Brain microvascular endothelial cell (primary cell): ENCODE measurements at regions not wholly inside any gene's neighbourhood (a gene's known extent, or its start where the extent isn't known, plus 50 kb on each side); places are given as distances from the start of the nearest gene placed in this dataset.

Experiments used
- DNase-seq: peaks from one replicate; pipeline ENCODE4 v3.0.0-alpha.2; 2020
- H3K27ac ChIP-seq: fragments of 250-450 bp; sonication (Bioruptor Pico); 2 replicates; pipeline ENCODE4 v1.5.1; 2020; ENCODE audit warnings: mild to moderate bottlenecking, moderate library complexity
- H3K27me3 ChIP-seq: fragments of 250-450 bp; sonication (Bioruptor Pico); replicated peaks from 2 replicates; pipeline ENCODE4 v1.5.1; 2020; ENCODE audit warnings: mild to moderate bottlenecking
- H3K36me3 ChIP-seq: fragments of 250-450 bp; sonication (Bioruptor Pico); replicated peaks from 2 replicates; pipeline ENCODE4 v1.5.1; 2020; ENCODE audit warnings: mild to moderate bottlenecking
- H3K4me3 ChIP-seq: 2 replicates; pipeline ENCODE4 v1.5.1; 2011; ENCODE audit warnings: low read depth, mild to moderate bottlenecking, control low read depth, low read length, moderate library complexity
- in situ Hi-C: cut with HindIII; loops from 2 replicates; pipeline ENCODE4 v1.10.0; 2017; ENCODE audit warnings: low sequenced_read_pairs, low pct_ligation_motif_present
- TF ChIP-seq, protein P1 (sequence below): IDR thresholded peaks from 2 replicates; pipeline ENCODE4 v1.5.1; 2011; ENCODE audit warnings: low read depth, mild to moderate bottlenecking, moderate library complexity, low read length, control low read depth, inconsistent platforms; ENCODE audit errors: missing control alignments

DNA sequence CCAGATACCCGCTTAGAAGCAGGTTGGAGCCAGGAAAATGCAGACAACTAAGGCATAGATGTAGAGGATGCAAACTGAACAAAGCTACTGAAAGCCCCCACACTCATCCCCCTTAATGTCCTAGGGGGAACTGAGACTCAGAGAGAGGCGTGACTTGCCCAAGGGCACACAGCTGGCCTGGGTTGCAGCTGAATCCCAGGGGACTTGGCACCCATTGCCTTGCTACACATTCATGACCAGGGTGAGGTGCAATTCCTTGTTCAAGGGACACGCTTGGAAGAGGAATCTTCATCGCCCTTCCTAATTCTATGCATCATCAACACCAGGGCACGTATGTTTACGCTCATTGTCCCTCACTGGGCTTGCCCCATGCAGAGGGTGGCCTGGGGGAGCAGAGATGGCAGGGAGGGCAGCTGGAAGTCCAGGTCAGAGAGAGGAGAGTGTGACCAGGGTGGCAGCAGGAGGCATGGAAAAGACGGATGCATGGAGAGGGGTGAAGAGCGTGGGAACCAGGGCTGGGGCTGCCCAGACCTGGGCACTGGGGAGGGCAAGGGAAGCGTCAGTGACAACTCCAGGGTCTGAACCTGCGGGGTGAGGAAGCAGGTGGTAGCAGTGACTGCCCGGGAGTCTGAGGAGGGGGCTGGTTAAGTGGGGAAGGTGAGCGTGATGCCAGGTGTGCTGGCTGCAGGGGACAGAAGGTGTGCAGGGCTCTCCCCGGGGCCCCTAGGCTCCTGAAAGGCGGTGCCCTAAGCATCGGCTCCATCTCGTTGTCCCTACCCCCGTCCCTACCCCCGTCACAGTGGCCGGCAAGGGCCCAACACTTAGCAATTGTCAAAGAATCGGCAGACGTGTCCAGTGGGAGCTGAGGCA is 267.1 kb upstream of the TNRC6C start:
- Histone ChIP-seq H3K36me3 (no peaks in the 10 kb centered on the region), H3K27ac (no peak overlapping the region), H3K27me3 (peaks cover 36% of the 10 kb centered on the region), H3K4me3 (no peak overlapping the region)
- no peak for DNase-seq
- in situ Hi-C loops: no loop called here
- TF ChIP-seq, protein P1, sequence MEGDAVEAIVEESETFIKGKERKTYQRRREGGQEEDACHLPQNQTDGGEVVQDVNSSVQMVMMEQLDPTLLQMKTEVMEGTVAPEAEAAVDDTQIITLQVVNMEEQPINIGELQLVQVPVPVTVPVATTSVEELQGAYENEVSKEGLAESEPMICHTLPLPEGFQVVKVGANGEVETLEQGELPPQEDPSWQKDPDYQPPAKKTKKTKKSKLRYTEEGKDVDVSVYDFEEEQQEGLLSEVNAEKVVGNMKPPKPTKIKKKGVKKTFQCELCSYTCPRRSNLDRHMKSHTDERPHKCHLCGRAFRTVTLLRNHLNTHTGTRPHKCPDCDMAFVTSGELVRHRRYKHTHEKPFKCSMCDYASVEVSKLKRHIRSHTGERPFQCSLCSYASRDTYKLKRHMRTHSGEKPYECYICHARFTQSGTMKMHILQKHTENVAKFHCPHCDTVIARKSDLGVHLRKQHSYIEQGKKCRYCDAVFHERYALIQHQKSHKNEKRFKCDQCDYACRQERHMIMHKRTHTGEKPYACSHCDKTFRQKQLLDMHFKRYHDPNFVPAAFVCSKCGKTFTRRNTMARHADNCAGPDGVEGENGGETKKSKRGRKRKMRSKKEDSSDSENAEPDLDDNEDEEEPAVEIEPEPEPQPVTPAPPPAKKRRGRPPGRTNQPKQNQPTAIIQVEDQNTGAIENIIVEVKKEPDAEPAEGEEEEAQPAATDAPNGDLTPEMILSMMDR: no peak

DNA sequence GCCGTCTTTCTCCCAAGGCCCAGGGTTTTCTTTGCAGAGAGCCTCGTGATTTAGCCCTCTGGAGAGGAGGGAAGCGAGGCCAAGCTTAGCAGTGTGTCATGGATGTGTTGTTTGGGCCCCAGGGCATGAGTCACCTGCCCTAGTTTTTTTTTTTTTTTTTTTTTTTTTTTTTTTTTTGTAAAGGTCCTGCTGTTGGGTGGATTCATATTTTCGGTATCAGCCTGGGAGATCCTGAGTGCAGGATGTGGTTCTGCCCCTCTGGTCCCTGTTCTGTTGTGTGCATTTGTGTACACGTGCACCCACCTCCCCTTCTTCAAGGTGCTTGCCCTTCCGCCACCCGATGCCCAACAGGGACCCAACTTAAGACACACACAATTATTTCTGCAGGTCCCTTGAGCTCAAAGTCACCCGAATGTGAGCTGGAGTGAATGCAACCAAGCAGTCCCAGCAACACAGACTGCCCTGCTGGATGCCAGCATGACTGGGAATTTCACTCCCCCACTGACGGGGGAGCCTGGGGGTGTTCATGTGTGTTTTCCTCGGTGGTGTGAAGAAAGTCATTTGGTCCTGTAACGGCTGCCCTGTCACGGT is 265.8 kb upstream of the TNRC6C start:
- no peaks in the 10 kb centered on the region for H3K36me3 ChIP-seq
- H3K27ac ChIP-seq: no peak overlapping the region
- in situ Hi-C loops: no loop called here
- TF ChIP-seq, protein P1: no peak
- peaks cover 41% of the 10 kb centered on the region for H3K27me3 ChIP-seq
- no peak overlapping the region for H3K4me3 ChIP-seq
- DNase-seq: no peak

DNA sequence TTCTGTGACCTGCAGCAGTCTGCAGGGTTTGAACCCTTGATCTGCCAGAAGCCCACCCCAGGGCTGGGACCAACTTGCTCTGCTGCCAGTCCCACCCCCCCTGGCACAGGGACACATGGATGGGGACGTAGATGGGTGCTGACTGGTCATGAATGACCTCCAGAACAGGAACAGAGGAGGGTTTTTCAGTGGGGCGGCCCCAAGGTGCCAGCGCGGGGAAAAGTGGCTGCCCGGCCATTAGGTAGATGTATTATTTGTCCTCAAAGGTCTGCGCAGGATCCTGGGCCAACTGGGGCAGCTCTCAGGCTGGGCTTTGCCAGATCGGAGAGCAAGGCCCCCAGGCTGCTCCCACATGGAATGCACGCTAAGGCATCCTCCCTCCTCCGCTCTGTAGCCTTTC is 265.2 kb upstream of the TNRC6C start:
- H3K27me3 ChIP-seq: peaks cover 44% of the 10 kb centered on the region
- TF ChIP-seq, protein P1: no peak
- in situ Hi-C loops: no loop called here

DNA sequence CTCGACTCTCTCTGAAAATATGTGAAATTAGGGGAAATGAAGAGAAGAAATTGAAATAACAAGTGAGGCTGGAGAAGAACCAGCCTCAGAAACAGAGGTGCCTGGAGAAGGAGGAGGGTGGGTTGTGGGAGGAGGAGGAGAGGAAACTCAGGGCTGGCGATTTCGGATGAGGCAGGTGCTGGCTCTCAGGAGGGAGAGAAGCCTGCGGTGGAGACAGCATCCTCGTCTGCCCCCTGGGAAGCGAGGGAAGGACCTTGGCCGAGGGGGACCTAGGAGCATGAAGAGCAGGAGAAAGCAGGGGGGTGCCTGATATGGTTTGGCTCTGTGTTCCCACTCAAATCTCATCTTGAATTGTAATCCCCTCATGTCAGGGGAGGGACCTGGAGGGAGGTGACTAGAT is 264.7 kb upstream of the TNRC6C start:
- Histone ChIP-seq H3K36me3 (no peaks in the 10 kb centered on the region), H3K4me3 (no peak overlapping the region), H3K27ac (no peak overlapping the region), H3K27me3 (peaks cover 44% of the 10 kb centered on the region)
- TF ChIP-seq, protein P1: no peak
- DNase-seq: no peak
- in situ Hi-C loops: no loop called here

More for the DNA sequence above, 265.2 kb upstream of the TNRC6C start:
- H3K36me3 ChIP-seq: no peaks in the 10 kb centered on the region
- H3K27ac ChIP-seq: no peak overlapping the region
- no peak for DNase-seq
- H3K4me3 ChIP-seq: no peak overlapping the region

DNA sequence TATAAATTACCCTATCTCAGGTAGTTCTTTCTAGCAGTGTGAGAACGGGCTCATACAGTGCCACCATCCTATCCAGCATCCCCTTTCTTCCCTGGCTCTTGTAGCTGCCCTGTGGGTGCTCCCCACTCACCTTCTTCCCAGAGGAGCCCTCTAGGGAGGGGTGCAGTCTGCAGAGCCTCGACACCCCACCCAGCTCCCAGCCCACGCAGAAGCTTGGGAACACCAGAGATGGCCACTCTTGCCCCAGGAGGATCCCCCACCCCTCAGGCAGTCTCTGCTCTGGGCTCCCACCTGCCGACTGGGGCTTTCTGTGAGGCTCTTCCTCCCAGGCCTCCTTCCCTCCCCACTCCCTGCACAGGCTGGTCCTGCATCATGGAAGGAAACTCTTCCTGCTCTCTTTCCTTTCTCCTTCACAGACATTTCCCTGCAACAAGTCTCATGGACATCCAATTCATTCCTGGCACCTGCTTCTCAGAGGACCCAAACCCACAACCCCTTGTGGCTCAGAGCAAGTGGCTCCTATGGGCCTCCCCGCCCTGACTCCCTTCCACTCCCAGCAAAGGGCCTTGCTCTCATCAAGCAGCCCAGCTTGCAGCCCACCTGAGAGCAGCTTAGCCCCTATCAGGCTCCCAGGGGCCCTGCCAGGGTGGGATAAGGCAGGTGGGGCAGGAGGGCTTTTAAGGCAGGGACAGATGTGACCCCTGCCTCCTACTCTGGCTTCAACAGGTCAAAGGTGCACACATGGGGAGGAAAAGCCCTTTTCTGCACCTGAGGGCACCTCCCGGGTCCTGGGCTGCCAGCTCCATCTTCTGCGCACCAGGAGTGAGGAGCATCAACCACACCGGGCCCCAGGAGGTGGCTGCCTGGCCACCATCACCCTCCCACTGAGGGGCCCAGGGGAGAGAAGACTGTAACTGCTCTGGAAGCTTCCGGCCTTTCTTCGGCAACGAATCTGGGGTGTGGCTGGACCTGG is 263.8 kb upstream of the TNRC6C start:
- Histone ChIP-seq H3K27ac (no peak overlapping the region), H3K4me3 (no peak overlapping the region), H3K27me3 (peaks cover 44% of the 10 kb centered on the region), H3K36me3 (no peaks in the 10 kb centered on the region)
- in situ Hi-C loops: no loop called here
- TF ChIP-seq, protein P1: no peak
- DNase-seq: no peak
